WTC11 (cell line): ENCODE measurements at regions not wholly inside any gene's neighbourhood (a gene's known extent, or its start where the extent isn't known, plus 50 kb on each side); places are given as distances from the start of the nearest gene placed in this dataset.

ENCODE experiments used
- ATAC-seq: fragments of 200-7000 bp; cut with Tn5 transposase; 2 replicates; pipeline ENCODE4 v1.10.0; 2021; ENCODE audit warnings: mild to moderate bottlenecking, moderate library complexity
- CTCF ChIA-PET: fragments of 300-600 bp; sonication (Branson Sonifier 250); formaldehyde crosslinking; loops from one replicate; lab custom pipeline; 2021; ENCODE audit warnings: antibody characterized with exemption; lab: Charles Lee
- POLR2A ChIA-PET: fragments of 350-600 bp; sonication (Branson Sonifier 250); formaldehyde crosslinking; loops from one replicate; lab custom pipeline; 2021; ENCODE audit warnings: antibody characterized with exemption; lab: Charles Lee
- DNase-seq: peaks from one replicate; pipeline ENCODE4 v3.0.0; 2021; ENCODE audit warnings: low spot score
- H3K27ac Mint-ChIP-seq: 2 replicates; pipeline ENCODE4 v1.8.0; 2021; ENCODE audit warnings: mixed read lengths
- H3K27me3 Mint-ChIP-seq: 2 replicates; pipeline ENCODE4 v1.8.0; 2021; ENCODE audit warnings: low read depth, mild to moderate bottlenecking, moderate library complexity, mixed read lengths
- H3K36me3 Mint-ChIP-seq: 2 replicates; pipeline ENCODE4 v1.8.0; 2021; ENCODE audit warnings: mixed read lengths
- H3K4me1 Mint-ChIP-seq: 2 replicates; pipeline ENCODE4 v1.8.0; 2022; ENCODE audit warnings: mixed read lengths
- H3K4me3 Mint-ChIP-seq: 2 replicates; pipeline ENCODE4 v1.8.0; 2021; ENCODE audit warnings: mild to moderate bottlenecking, moderate library complexity, mixed read lengths
- H3K9me3 Mint-ChIP-seq: 2 replicates; pipeline ENCODE4 v1.8.0; 2021; ENCODE audit warnings: mixed read lengths
- ATF2 ChIP-seq: sonication (generic); formaldehyde crosslinking; IDR thresholded peaks from 2 replicates; pipeline ENCODE4 v1.8.1; 2022; ENCODE audit warnings: low read depth, missing genetic modification reagents, borderline replicate concordance
- ATF6 ChIP-seq: sonication (generic); formaldehyde crosslinking; IDR thresholded peaks from 2 replicates; pipeline ENCODE4 v1.8.1; 2023; ENCODE audit warnings: mild to moderate bottlenecking, missing genetic modification reagents
- CREM ChIP-seq: sonication (generic); formaldehyde crosslinking; IDR thresholded peaks from 2 replicates; pipeline ENCODE4 v1.8.1; 2022; ENCODE audit warnings: mild to moderate bottlenecking, missing genetic modification reagents, moderate library complexity
- E2F4 ChIP-seq: sonication (generic); formaldehyde crosslinking; IDR thresholded peaks from 2 replicates; pipeline ENCODE4 v1.8.1; 2022; ENCODE audit warnings: low read depth, mild to moderate bottlenecking, moderate library complexity, missing genetic modification reagents, borderline replicate concordance
- FOXJ3 ChIP-seq: sonication (generic); formaldehyde crosslinking; IDR thresholded peaks from 2 replicates; pipeline ENCODE4 v1.9.0; 2021; ENCODE audit warnings: missing genetic modification reagents, mild to moderate bottlenecking, borderline replicate concordance
- IRF2 ChIP-seq: sonication (generic); formaldehyde crosslinking; IDR thresholded peaks from 2 replicates; pipeline ENCODE4 v1.8.0; 2022; ENCODE audit warnings: low read depth, missing genetic modification reagents, borderline replicate concordance
- JUN ChIP-seq: sonication (generic); formaldehyde crosslinking; IDR thresholded peaks from 2 replicates; pipeline ENCODE4 v1.8.0; 2023; ENCODE audit warnings: mild to moderate bottlenecking, missing genetic modification reagents
- MLX ChIP-seq: sonication (generic); formaldehyde crosslinking; IDR thresholded peaks from 2 replicates; pipeline ENCODE4 v1.8.1; 2023; ENCODE audit warnings: mild to moderate bottlenecking, missing genetic modification reagents, moderate library complexity
- MXD4 ChIP-seq: fragments of 250-450 bp; sonication (Bioruptor Pico); IDR thresholded peaks from 2 replicates; pipeline ENCODE4 v1.8.0; 2021; ENCODE audit warnings: mild to moderate bottlenecking, moderate library complexity, borderline replicate concordance
- NFATC4 ChIP-seq: fragments of 250-450 bp; sonication (Bioruptor Pico); IDR thresholded peaks from 2 replicates; pipeline ENCODE4 v1.9.0; 2021; ENCODE audit warnings: mild to moderate bottlenecking
- NFE2L1 ChIP-seq: sonication (generic); formaldehyde crosslinking; IDR thresholded peaks from 2 replicates; pipeline ENCODE4 v1.8.1; 2023; ENCODE audit warnings: missing genetic modification reagents
- NR3C1 ChIP-seq: sonication (generic); formaldehyde crosslinking; conservative IDR thresholded peaks from 2 replicates; pipeline ENCODE4 v1.8.1; 2023; ENCODE audit warnings: low read depth, mild to moderate bottlenecking, missing genetic modification reagents
- SOX15 ChIP-seq: fragments of 250-450 bp; sonication (Bioruptor Pico); IDR thresholded peaks from 2 replicates; pipeline ENCODE4 v1.9.0; 2021; ENCODE audit warnings: mild to moderate bottlenecking
- STAT6 ChIP-seq: sonication (generic); formaldehyde crosslinking; conservative IDR thresholded peaks from 2 replicates; pipeline ENCODE4 v1.8.1; 2023; ENCODE audit warnings: mild to moderate bottlenecking, low read depth, missing genetic modification reagents, moderate library complexity
- USF1 ChIP-seq: sonication (generic); formaldehyde crosslinking; IDR thresholded peaks from 2 replicates; pipeline ENCODE4 v1.8.0; 2022; ENCODE audit warnings: mild to moderate bottlenecking, missing genetic modification reagents
- ZMAT4 ChIP-seq: fragments of 250-450 bp; sonication (Bioruptor Pico); IDR thresholded peaks from 2 replicates; pipeline ENCODE4 v1.9.0; 2021; ENCODE audit warnings: mild to moderate bottlenecking
- ZNF281 ChIP-seq: sonication (generic); formaldehyde crosslinking; IDR thresholded peaks from 2 replicates; pipeline ENCODE4 v1.8.0; 2023; ENCODE audit warnings: mild to moderate bottlenecking, missing genetic modification reagents
- ZSCAN18 ChIP-seq: fragments of 250-450 bp; sonication (Bioruptor Pico); IDR thresholded peaks from 2 replicates; pipeline ENCODE4 v2.1.2; 2022; ENCODE audit warnings: mild to moderate bottlenecking, moderate library complexity

GRCh38 chr9:84501587-84501986 is 161.0 kb upstream of the SLC28A3 start:
- no peaks in the 10 kb centered on the region for H3K4me1 Mint-ChIP-seq
- TF ChIP-seq IRF2 (CRISPR knock-in tag), result no peak
- no peak for TF ChIP-seq NFE2L1 (CRISPR knock-in tag)
- TF ChIP-seq E2F4 (CRISPR knock-in tag), result no peak
- no peak for TF ChIP-seq STAT6
- no peak for TF ChIP-seq SOX15 (CRISPR knock-in tag)
- no peak for TF ChIP-seq NFATC4 (CRISPR knock-in tag)
- no peak for TF ChIP-seq USF1 (CRISPR knock-in tag)
- no peak for TF ChIP-seq JUN (CRISPR knock-in tag)
- no peak for TF ChIP-seq FOXJ3 (CRISPR knock-in tag)
- TF ChIP-seq NR3C1 (CRISPR knock-in tag), result no peak
- TF ChIP-seq MLX (CRISPR knock-in tag), result no peak
- no peak for TF ChIP-seq ATF2 (CRISPR knock-in tag)
- TF ChIP-seq ATF6 (CRISPR knock-in tag), result no peak
- no peak for TF ChIP-seq ZNF281 (CRISPR knock-in tag)
- TF ChIP-seq ZSCAN18 (CRISPR knock-in tag), result no peak
- TF ChIP-seq MXD4, result no peak
- TF ChIP-seq CREM, result no peak
- TF ChIP-seq ZMAT4 (CRISPR knock-in tag), result no peak
- TF ChIP-seq, all 79 proteins: peak for 0
- no peak overlapping the region for H3K27ac Mint-ChIP-seq
- peaks cover 8% of the 10 kb centered on the region; the same call in 1 of the 2 replicates for H3K36me3 Mint-ChIP-seq
- no peak overlapping the region for H3K4me3 Mint-ChIP-seq
- no peak for ATAC-seq
- no peak for DNase-seq
- ChIA-PET CTCF (no interaction called here), POLR2A (no interaction called here)
- no peaks in the 10 kb centered on the region for H3K27me3 Mint-ChIP-seq
- peaks cover 33% of the 10 kb centered on the region for H3K9me3 Mint-ChIP-seq
